ENCODE measurements at regions not wholly inside any gene's neighbourhood (a gene's known extent, or its start where the extent isn't known, plus 50 kb on each side); places are given as distances from the start of the nearest gene placed in this dataset.

- Histone ChIP-seq H3K27me3 (no peaks in the 10 kb centered on the region), H3K36me3 (no peaks in the 10 kb centered on the region), H3K4me3 (no peak overlapping the region), H3K4me1 (ENCODE audit: low read depth) (peaks cover 16% of the 10 kb centered on the region), H3K27ac (no peak overlapping the region), H3K9me3 (ENCODE audit: low read depth) (no peaks in the 10 kb centered on the region)
- DNase-seq (ENCODE audit: low read depth in 1 of 2, low spot score in 1 of 2), result no peak
- no peak for TF ChIP-seq CTCF (IDR thresholded peaks at IDR 0.05; ENCODE audit: low read depth, low read length)
These were observed 405.8 kb upstream of the CDH2 start for GRCh38 chr18:28582724-28583123.

- H3K27me3 ChIP-seq, result no peaks in the 10 kb centered on the region
- H3K4me3 ChIP-seq, result no peak overlapping the region
- no peak for DNase-seq (ENCODE audit: low read depth in 1 of 2, low spot score in 1 of 2)
- no peaks in the 10 kb centered on the region for H3K9me3 ChIP-seq (ENCODE audit: low read depth)
- no peaks in the 10 kb centered on the region for H3K36me3 ChIP-seq
- TF ChIP-seq CTCF (IDR thresholded peaks at IDR 0.05; ENCODE audit: low read depth, low read length), result no peak
- H3K27ac ChIP-seq, result no peak overlapping the region
- H3K4me1 ChIP-seq (ENCODE audit: low read depth), result peaks cover 16% of the 10 kb centered on the region
These were observed 404.7 kb upstream of the CDH2 start for GRCh38 chr18:28581521-28582071.

- H3K36me3 ChIP-seq, result no peaks in the 10 kb centered on the region
- H3K27me3 ChIP-seq, result no peaks in the 10 kb centered on the region
- H3K9me3 ChIP-seq (ENCODE audit: low read depth), result no peaks in the 10 kb centered on the region
- H3K4me3 ChIP-seq, result no peak overlapping the region
- H3K27ac ChIP-seq, result no peak overlapping the region
- H3K4me1 ChIP-seq (ENCODE audit: low read depth), result no peaks in the 10 kb centered on the region
- DNase-seq (ENCODE audit: low read depth in 1 of 2, low spot score in 1 of 2), result no peak
- no peak for TF ChIP-seq CTCF (IDR thresholded peaks at IDR 0.05; ENCODE audit: low read depth, low read length)
These were observed 400.0 kb upstream of the CDH2 start for GRCh38 chr18:28576941-28577340.

- Histone ChIP-seq H3K9me3 (ENCODE audit: low read depth) (no peaks in the 10 kb centered on the region), H3K4me1 (ENCODE audit: low read depth) (no peaks in the 10 kb centered on the region), H3K4me3 (no peak overlapping the region), H3K36me3 (no peaks in the 10 kb centered on the region), H3K27ac (no peak overlapping the region), H3K27me3 (no peaks in the 10 kb centered on the region)
- DNase-seq (ENCODE audit: low read depth in 1 of 2, low spot score in 1 of 2), result no peak
- TF ChIP-seq CTCF (IDR thresholded peaks at IDR 0.05; ENCODE audit: low read depth, low read length), result no peak
These were observed 398.2 kb upstream of the CDH2 start for GRCh38 chr18:28575123-28575522.

- Histone ChIP-seq H3K4me1 (ENCODE audit: low read depth) (no peaks in the 10 kb centered on the region), H3K27ac (no peak overlapping the region), H3K27me3 (no peaks in the 10 kb centered on the region), H3K4me3 (no peak overlapping the region), H3K9me3 (ENCODE audit: low read depth) (no peaks in the 10 kb centered on the region), H3K36me3 (no peaks in the 10 kb centered on the region)
- no peak for DNase-seq (ENCODE audit: low read depth in 1 of 2, low spot score in 1 of 2)
- no peak for TF ChIP-seq CTCF (IDR thresholded peaks at IDR 0.05; ENCODE audit: low read depth, low read length)
These were observed 397.2 kb upstream of the CDH2 start for GRCh38 chr18:28574175-28574574.

- Histone ChIP-seq H3K27me3 (no peaks in the 10 kb centered on the region), H3K4me3 (no peak overlapping the region), H3K27ac (no peak overlapping the region), H3K36me3 (no peaks in the 10 kb centered on the region), H3K4me1 (ENCODE audit: low read depth) (no peaks in the 10 kb centered on the region), H3K9me3 (ENCODE audit: low read depth) (no peaks in the 10 kb centered on the region)
- no peak for DNase-seq (ENCODE audit: low read depth in 1 of 2, low spot score in 1 of 2)
- no peak for TF ChIP-seq CTCF (IDR thresholded peaks at IDR 0.05; ENCODE audit: low read depth, low read length)
These were observed 395.0 kb upstream of the CDH2 start for GRCh38 chr18:28571929-28572328.
